Hematopoietic multipotent progenitor cell (in vitro differentiated cells): ENCODE measurements at regions not wholly inside any gene's neighbourhood (a gene's known extent, or its start where the extent isn't known, plus 50 kb on each side); places are given as distances from the start of the nearest gene placed in this dataset.
A peak's percentile ranks its signal among the peaks of the same experiment; 100 is the strongest.

ENCODE experiments used
- DNase-seq, 3 donors: peaks; one replicate each; pipeline ENCODE4 v3.0.0-alpha.2; 2011 to 2015; ENCODE audit warnings: low read depth in 2 of 3, low spot score in 2 of 3

DNA sequence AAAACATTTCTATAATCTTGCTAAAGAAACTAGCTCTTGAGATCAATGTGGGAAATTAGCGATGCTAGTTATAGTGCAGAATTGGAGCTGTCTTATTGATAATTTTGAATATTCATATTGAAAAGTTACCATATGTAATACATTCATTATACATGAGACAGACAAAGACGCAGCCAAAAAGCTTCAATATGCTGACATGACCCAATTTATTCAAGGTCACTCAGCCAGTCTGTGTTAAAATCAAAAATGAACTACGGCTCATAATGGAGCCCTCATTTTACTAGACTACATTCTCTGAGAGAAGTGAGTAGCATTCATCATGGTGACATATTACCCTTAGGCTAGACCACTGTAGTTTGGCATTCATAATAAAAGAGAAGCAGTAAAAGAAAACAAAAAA, 107.3 kb upstream of the GABRG2 start:
- no peak for DNase-seq

DNA sequence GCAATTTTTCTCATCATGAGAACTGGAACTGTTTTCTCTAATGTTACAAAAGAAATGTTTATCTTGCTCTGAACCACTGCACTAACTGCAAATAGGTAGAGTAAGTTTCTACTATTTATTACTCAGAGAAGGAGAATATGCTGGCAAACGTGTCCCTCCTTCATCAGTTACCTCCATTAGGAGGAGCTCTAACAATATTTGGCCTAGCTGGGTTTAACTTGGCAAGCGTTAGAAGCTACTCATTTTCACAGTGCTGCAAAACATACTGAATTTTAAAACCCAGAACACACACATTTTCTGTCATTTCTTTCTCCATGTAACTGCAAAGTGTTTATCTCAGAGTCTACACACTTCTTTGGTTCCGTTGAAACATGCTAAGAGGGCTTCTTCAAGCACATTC, 101.0 kb upstream of the GABRG2 start:
- DNase-seq: peak in 1 of 3 donors; percentile 29

DNA sequence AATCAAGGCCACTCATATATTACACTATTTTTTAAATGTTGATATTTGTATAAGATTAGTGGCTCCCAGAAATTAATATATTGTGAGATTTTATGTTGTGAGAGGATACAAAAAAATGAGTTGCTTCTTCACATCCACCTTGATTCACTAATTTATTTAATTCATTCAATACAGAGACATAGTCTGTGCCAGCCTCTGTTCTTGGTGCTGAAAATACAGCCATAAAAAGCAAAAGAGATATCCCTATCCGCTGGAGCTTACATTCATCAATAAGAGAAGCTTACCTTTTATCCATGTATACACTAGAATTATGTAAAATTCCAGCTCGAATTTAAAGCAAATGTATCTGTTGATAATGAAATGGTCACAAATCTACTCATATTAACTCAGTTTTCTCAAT, 92.2 kb upstream of the GABRG2 start:
- no peak for DNase-seq

DNA sequence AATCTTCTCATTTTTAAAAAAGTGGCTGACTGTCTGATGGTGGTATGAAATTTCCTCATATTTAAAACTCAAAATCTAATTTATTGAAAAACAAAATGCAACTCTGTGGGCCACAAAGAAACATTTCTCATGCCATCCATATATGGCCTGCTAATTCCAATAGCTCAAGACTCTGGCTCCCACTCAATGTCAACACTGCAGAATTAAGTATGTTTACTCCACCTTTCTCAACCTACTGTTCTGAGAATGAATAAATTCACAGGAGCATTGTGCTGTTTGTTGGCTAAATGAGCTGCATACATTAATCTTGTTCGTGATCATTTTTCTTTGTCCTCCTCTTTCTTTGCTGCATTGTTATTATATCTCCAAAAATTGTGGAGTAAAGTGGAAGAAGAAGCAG, 79.5 kb upstream of the GABRG2 start:
- DNase-seq: no peak
